Left ventricle myocardium superior (tissue), 1 donor: ENCODE measurements at regions not wholly inside any gene's neighbourhood (a gene's known extent, or its start where the extent isn't known, plus 50 kb on each side); places are given as distances from the start of the nearest gene placed in this dataset.

ENCODE experiments used
- ATAC-seq: fragments of 200-7000 bp; cut with Tn5 transposase; one replicate; pipeline ENCODE4 v1.9.1; 2020; ENCODE audit warnings: mild to moderate bottlenecking, moderate library complexity
- DNase-seq: peaks from one replicate; pipeline ENCODE4 v3.0.0-alpha.2; 2020
- intact Hi-C: fragments of 100-400 bp; cut with micrococcal nuclease; formaldehyde crosslinking; loops from one replicate; pipeline ENCODE4 v1.11.0; 2022
- donor health status: DM: no; HTN: yes; CAD: no; lungs with severe emphysema.

GRCh38 chr17:70230850-70231640 is 61.7 kb downstream of the KCNJ2 start:
- intact Hi-C loops, result no loop called here
- DNase-seq (no peak), ATAC-seq (no peak)

- ATAC-seq (no peak), DNase-seq (no peak)
- intact Hi-C loops, result no loop called here
Measured at GRCh38 chr17:70232466-70232865, 63.1 kb downstream of the KCNJ2 start.

- intact Hi-C loops, result no loop called here
- ATAC-seq (no peak), DNase-seq (no peak)
Measured at GRCh38 chr17:70235252-70235651, 65.9 kb downstream of the KCNJ2 start.

GRCh38 chr17:70238228-70238627 is 68.9 kb downstream of the KCNJ2 start:
- no peak for ATAC-seq
- intact Hi-C loops, result no loop called here
- no peak for DNase-seq

- no peak for ATAC-seq
- intact Hi-C loops, result no loop called here
Measured at GRCh38 chr17:70238646-70239045, 69.3 kb downstream of the KCNJ2 start.

GRCh38 chr17:70239391-70239826 is 70.1 kb downstream of the KCNJ2 start:
- intact Hi-C loops, result no loop called here
- ATAC-seq, result no peak

More at GRCh38 chr17:70238646-70239045, 69.3 kb downstream of the KCNJ2 start:
- no peak for DNase-seq

GRCh38 chr17:70241071-70241470 is 71.7 kb downstream of the KCNJ2 start:
- intact Hi-C loops, result no loop called here
- no peak for ATAC-seq
- DNase-seq, result no peak

More at GRCh38 chr17:70239391-70239826, 70.1 kb downstream of the KCNJ2 start:
- no peak for DNase-seq

GRCh38 chr17:70242781-70243437 is 73.6 kb downstream of the KCNJ2 start:
- ATAC-seq, result no peak
- intact Hi-C loops, result no loop called here

GRCh38 chr17:70251706-70252105 is 82.4 kb downstream of the KCNJ2 start:
- intact Hi-C loops, result no loop called here
- no peak for DNase-seq
- no peak for ATAC-seq

More at GRCh38 chr17:70242781-70243437, 73.6 kb downstream of the KCNJ2 start:
- no peak for DNase-seq

GRCh38 chr17:70254735-70255460 is 85.6 kb downstream of the KCNJ2 start:
- no peak for DNase-seq
- ATAC-seq, result no peak
- intact Hi-C loops, result no loop called here

- intact Hi-C loops, result no loop called here
- ATAC-seq, result no peak
- DNase-seq, result no peak
Measured at GRCh38 chr17:70256751-70257150, 87.4 kb downstream of the KCNJ2 start.

- ATAC-seq (no peak), DNase-seq (no peak)
- intact Hi-C loops, result no loop called here
Measured at GRCh38 chr17:70258465-70258864, 89.1 kb downstream of the KCNJ2 start.

- ATAC-seq, result no peak
- intact Hi-C loops, result no loop called here
- no peak for DNase-seq
Measured at GRCh38 chr17:70259400-70259799, 90.1 kb downstream of the KCNJ2 start.

GRCh38 chr17:70261170-70261569 is 91.8 kb downstream of the KCNJ2 start:
- intact Hi-C loops, result no loop called here
- DNase-seq (no peak), ATAC-seq (no peak)

- ATAC-seq (no peak), DNase-seq (no peak)
- intact Hi-C loops, result no loop called here
Measured at GRCh38 chr17:70265471-70265870, 96.1 kb downstream of the KCNJ2 start.

GRCh38 chr17:70266394-70266793 is 97.1 kb downstream of the KCNJ2 start:
- ATAC-seq (no peak), DNase-seq (no peak)
- intact Hi-C loops, result no loop called here

GRCh38 chr17:70268383-70268782 is 99.1 kb downstream of the KCNJ2 start:
- intact Hi-C loops, result no loop called here
- no peak for DNase-seq
- no peak for ATAC-seq

- ATAC-seq (no peak), DNase-seq (no peak)
- intact Hi-C loops, result no loop called here
Measured at GRCh38 chr17:70270554-70270953, 101.2 kb downstream of the KCNJ2 start.

- ATAC-seq (no peak), DNase-seq (no peak)
- intact Hi-C loops, result no loop called here
Measured at GRCh38 chr17:70271200-70271599, 101.9 kb downstream of the KCNJ2 start.

GRCh38 chr17:70271672-70272071 is 102.3 kb downstream of the KCNJ2 start:
- intact Hi-C loops, result no loop called here
- DNase-seq (no peak), ATAC-seq (no peak)
